ENCODE measurements at regions not wholly inside any gene's neighbourhood (a gene's known extent, or its start where the extent isn't known, plus 50 kb on each side); places are given as distances from the start of the nearest gene placed in this dataset.

GRCh38 chr3:67118635-67119034, 120.5 kb downstream of the KBTBD8 start (continued):
- TF ChIP-seq CHD1 (IDR thresholded peaks at IDR 0.05; ENCODE audit: low read depth, low read length) (no peak), HDAC6 (IDR thresholded peaks at IDR 0.05; ENCODE audit: low read depth, low read length) (no peak), SP1 (IDR thresholded peaks at IDR 0.05; ENCODE audit: low read depth, low read length) (no peak)

Data from H1 (cell line).